HepG2 (cell line): ENCODE measurements at regions not wholly inside any gene's neighbourhood (a gene's known extent, or its start where the extent isn't known, plus 50 kb on each side); places are given as distances from the start of the nearest gene placed in this dataset.

Source experiments
- GABPA ChIP-seq, 2 experiments: IDR thresholded peaks; 2 replicates each; pipeline ENCODE4 v1.6.1; 2011 to 2016; ENCODE audit warnings: low read depth in 2 of 2, low read length in 1 of 2, missing biosample characterization in 1 of 2, missing genetic modification characterization in 1 of 2
- JUN ChIP-seq: sonication (generic); formaldehyde crosslinking; IDR thresholded peaks from 2 replicates; pipeline ENCODE4 v1.4.0; 2020; ENCODE audit warnings: mild to moderate bottlenecking, missing genetic modification reagents
- KLF11 ChIP-seq: IDR thresholded peaks from 2 replicates; pipeline ENCODE4 v1.6.1; 2016; ENCODE audit warnings: missing compliant biosample characterization
- MEIS1 ChIP-seq: sonication (generic); formaldehyde crosslinking; IDR thresholded peaks from 2 replicates; pipeline ENCODE4 v1.9.0; 2021; ENCODE audit warnings: mild to moderate bottlenecking, missing genetic modification reagents, moderate library complexity, borderline replicate concordance
- MXD4 ChIP-seq: IDR thresholded peaks from 2 replicates; pipeline ENCODE4 v1.6.1; 2016; ENCODE audit warnings: mild to moderate bottlenecking, missing biosample characterization, missing genetic modification reagents
- NFIC ChIP-seq: IDR thresholded peaks from 2 replicates; pipeline ENCODE4 v1.6.1; 2012; ENCODE audit warnings: mild to moderate bottlenecking, low read length, inconsistent platforms
- TCF7L2 ChIP-seq: IDR thresholded peaks from 2 replicates; pipeline ENCODE4 v1.6.1; 2011; ENCODE audit warnings: mild to moderate bottlenecking, low read depth, low read length, moderate library complexity
- TF ChIP-seq, protein P1 (sequence below): sonication (generic); formaldehyde crosslinking; IDR thresholded peaks from 2 replicates; pipeline ENCODE4 v1.4.0; 2020; ENCODE audit warnings: low read depth, missing genetic modification reagents
- TF ChIP-seq, protein P2 (sequence below), 2 experiments: sonication (generic) in 1 of 2; formaldehyde crosslinking in 1 of 2; IDR thresholded peaks; 2 replicates each; pipeline versions ENCODE4 v1.4.0 to v1.6.1; 2018 to 2020; ENCODE audit warnings: missing genetic modification reagents in 2 of 2, borderline replicate concordance in 1 of 2, low read depth in 1 of 2, mild to moderate bottlenecking in 1 of 2, missing biosample characterization in 1 of 2
- TF ChIP-seq, protein P3 (sequence below): sonication (generic); formaldehyde crosslinking; IDR thresholded peaks from 2 replicates; pipeline ENCODE4 v1.5.0; 2020; ENCODE audit warnings: missing genetic modification reagents, mild to moderate bottlenecking, borderline replicate concordance
- TF ChIP-seq, protein P4 (sequence below), 2 experiments: sonication (generic) in 1 of 2; formaldehyde crosslinking in 1 of 2; IDR thresholded peaks; 2 replicates each; pipeline versions ENCODE4 v1.5.1 to v1.6.1; 2011 to 2020; ENCODE audit warnings: borderline replicate concordance in 1 of 2, low read depth in 1 of 2, low read length in 1 of 2, mild to moderate bottlenecking in 1 of 2, missing genetic modification reagents in 1 of 2, moderate library complexity in 1 of 2

DNA sequence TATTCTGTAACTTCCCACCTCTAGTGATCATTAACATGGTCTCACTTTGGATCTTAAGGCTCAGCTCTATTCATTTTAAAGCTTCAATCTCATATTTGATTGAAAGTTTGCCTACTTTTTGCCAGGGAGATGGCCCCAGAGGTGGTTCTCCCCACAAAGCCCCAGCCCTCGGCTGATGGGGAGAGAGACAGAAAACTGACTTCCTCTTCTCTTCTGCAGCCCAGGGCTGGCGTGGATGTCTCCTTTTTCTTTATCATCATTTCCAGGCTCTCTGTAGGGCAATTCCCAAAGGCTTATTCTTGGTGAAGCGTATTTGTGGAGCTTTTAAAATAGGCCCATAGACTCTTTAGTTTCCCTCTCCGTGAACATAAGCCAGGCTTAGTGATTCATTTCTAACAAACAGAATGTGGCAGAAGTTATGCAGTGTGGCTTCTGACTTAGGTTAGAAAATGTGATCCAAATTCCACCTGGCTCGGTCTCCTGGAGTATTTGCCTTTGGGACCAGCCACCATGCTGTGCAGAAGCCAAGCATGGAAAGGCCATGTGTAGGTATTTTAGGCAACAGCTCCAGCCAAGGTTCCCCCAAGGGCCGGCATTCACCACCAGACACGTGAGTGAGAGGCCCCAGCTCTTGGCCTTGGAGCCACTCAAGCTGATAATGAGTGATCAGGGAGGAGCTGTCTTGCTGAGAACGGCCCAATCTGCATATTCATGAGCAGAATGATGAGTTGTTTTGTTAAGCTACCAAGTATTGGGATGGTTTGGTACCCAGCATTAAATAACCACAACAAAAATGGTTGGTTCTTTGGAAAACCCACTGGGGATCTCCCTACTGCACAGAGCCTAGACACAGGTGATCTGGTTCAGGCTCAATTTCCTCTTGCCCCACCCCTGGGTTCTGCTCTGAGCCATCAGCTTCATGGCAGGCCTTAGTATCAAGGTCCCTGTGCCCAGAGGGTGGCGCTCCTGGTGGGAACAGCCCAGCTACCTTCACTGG, 353.2 kb upstream of the PROK2 start:
- TF ChIP-seq, protein P1, sequence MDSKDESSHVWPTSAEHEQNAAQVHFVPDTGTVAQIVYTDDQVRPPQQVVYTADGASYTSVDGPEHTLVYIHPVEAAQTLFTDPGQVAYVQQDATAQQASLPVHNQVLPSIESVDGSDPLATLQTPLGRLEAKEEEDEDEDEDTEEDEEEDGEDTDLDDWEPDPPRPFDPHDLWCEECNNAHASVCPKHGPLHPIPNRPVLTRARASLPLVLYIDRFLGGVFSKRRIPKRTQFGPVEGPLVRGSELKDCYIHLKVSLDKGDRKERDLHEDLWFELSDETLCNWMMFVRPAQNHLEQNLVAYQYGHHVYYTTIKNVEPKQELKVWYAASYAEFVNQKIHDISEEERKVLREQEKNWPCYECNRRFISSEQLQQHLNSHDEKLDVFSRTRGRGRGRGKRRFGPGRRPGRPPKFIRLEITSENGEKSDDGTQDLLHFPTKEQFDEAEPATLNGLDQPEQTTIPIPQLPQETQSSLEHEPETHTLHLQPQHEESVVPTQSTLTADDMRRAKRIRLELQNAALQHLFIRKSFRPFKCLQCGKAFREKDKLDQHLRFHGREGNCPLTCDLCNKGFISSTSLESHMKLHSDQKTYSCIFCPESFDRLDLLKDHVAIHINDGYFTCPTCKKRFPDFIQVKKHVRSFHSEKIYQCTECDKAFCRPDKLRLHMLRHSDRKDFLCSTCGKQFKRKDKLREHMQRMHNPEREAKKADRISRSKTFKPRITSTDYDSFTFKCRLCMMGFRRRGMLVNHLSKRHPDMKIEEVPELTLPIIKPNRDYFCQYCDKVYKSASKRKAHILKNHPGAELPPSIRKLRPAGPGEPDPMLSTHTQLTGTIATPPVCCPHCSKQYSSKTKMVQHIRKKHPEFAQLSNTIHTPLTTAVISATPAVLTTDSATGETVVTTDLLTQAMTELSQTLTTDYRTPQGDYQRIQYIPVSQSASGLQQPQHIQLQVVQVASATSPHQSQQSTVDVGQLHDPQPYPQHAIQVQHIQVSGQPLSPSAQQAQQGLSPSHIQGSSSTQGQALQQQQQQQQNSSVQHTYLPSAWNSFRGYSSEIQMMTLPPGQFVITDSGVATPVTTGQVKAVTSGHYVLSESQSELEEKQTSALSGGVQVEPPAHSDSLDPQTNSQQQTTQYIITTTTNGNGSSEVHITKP (CRISPR knock-in tag), result no peak
- TF ChIP-seq GABPA (IDR thresholded peaks at IDR 0.05; ENCODE audit: low read depth, low read length) (no peak), GABPA (CRISPR knock-in tag; IDR thresholded peaks at IDR 0.05; ENCODE audit: low read depth) (no peak), MXD4 (CRISPR knock-in tag) (no peak), JUN (CRISPR knock-in tag) (no peak), TCF7L2 (no peak), NFIC (no peak), KLF11 (no peak), MEIS1 (CRISPR knock-in tag) (no peak)
- TF ChIP-seq, protein P2, sequence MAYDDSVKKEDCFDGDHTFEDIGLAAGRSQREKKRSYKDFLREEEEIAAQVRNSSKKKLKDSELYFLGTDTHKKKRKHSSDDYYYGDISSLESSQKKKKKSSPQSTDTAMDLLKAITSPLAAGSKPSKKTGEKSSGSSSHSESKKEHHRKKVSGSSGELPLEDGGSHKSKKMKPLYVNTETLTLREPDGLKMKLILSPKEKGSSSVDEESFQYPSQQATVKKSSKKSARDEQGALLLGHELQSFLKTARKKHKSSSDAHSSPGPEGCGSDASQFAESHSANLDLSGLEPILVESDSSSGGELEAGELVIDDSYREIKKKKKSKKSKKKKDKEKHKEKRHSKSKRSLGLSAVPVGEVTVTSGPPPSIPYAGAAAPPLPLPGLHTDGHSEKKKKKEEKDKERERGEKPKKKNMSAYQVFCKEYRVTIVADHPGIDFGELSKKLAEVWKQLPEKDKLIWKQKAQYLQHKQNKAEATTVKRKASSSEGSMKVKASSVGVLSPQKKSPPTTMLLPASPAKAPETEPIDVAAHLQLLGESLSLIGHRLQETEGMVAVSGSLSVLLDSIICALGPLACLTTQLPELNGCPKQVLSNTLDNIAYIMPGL (CRISPR knock-in tag; IDR thresholded peaks at IDR 0.05; ENCODE audit: borderline replicate concordance in 1 of 2, low read depth in 1 of 2), result no peak
- TF ChIP-seq, protein P3, sequence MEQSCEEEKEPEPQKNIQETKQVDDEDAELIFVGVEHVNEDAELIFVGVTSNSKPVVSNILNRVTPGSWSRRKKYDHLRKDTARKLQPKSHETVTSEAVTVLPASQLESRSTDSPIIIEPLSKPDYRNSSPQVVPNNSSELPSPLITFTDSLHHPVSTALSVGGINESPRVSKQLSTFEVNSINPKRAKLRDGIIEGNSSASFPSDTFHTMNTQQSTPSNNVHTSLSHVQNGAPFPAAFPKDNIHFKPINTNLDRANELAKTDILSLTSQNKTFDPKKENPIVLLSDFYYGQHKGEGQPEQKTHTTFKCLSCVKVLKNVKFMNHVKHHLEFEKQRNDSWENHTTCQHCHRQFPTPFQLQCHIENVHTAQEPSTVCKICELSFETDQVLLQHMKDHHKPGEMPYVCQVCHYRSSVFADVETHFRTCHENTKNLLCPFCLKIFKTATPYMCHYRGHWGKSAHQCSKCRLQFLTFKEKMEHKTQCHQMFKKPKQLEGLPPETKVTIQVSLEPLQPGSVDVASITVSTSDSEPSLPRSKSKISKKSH (CRISPR knock-in tag), result no peak
- TF ChIP-seq, protein P4, sequence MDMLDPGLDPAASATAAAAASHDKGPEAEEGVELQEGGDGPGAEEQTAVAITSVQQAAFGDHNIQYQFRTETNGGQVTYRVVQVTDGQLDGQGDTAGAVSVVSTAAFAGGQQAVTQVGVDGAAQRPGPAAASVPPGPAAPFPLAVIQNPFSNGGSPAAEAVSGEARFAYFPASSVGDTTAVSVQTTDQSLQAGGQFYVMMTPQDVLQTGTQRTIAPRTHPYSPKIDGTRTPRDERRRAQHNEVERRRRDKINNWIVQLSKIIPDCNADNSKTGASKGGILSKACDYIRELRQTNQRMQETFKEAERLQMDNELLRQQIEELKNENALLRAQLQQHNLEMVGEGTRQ (IDR thresholded peaks at IDR 0.05; ENCODE audit: low read depth, low read length), result no peak
- TF ChIP-seq, protein P4 (CRISPR knock-in tag; IDR thresholded peaks at IDR 0.05; ENCODE audit: borderline replicate concordance), result no peak
